ENCODE measurements at regions not wholly inside any gene's neighbourhood (a gene's known extent, or its start where the extent isn't known, plus 50 kb on each side); places are given as distances from the start of the nearest gene placed in this dataset.

DNA sequence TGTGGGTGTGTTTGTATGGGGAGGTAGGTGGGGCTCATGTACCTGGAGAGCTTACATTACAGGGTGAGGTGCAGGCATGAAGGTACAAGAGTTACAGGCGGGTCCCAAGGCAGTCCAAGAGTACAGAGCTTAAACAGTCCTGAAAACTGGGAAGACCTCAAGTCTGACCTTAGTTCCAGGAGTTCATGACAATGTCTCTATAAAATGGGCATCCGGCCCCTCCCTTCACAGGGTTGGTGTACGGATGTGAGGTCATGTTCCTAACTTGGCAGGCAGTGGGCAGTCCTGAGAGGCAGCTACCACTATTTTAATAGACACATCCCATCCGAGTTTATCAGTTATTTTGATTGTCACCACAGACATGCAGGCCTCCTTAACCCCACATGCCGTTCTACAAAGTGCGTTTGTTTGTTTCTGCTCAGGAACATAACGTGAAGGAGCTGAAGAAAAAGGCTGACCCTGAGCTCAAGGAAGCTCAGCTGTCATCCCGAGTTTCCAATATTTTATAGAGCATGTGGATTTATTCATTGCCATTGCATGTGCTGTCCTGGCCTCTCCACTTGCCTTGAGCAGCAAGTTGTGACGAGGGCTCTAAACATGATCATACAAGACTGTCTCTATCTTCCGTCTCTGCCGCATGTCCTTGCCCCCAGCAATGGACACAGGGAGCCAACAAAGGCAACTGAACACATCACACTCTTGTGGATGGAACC is 647.5 kb upstream of the IGFBP3 start:
- TF ChIP-seq, protein P1, sequence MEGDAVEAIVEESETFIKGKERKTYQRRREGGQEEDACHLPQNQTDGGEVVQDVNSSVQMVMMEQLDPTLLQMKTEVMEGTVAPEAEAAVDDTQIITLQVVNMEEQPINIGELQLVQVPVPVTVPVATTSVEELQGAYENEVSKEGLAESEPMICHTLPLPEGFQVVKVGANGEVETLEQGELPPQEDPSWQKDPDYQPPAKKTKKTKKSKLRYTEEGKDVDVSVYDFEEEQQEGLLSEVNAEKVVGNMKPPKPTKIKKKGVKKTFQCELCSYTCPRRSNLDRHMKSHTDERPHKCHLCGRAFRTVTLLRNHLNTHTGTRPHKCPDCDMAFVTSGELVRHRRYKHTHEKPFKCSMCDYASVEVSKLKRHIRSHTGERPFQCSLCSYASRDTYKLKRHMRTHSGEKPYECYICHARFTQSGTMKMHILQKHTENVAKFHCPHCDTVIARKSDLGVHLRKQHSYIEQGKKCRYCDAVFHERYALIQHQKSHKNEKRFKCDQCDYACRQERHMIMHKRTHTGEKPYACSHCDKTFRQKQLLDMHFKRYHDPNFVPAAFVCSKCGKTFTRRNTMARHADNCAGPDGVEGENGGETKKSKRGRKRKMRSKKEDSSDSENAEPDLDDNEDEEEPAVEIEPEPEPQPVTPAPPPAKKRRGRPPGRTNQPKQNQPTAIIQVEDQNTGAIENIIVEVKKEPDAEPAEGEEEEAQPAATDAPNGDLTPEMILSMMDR (IDR thresholded peaks at IDR 0.05) = no peak
- TF ChIP-seq EZH2 (IDR thresholded peaks at IDR 0.05) (no peak), EZH2phosphoT487 (IDR thresholded peaks at IDR 0.05) (no peak)
